GM12874 (cell line): ENCODE measurements at regions not wholly inside any gene's neighbourhood (a gene's known extent, or its start where the extent isn't known, plus 50 kb on each side); places are given as distances from the start of the nearest gene placed in this dataset.

ENCODE experiments used
- TF ChIP-seq, protein P1 (sequence below): IDR thresholded peaks from 2 replicates; pipeline ENCODE4 v1.5.1; 2011; ENCODE audit warnings: low read depth, mild to moderate bottlenecking, control low read depth, low read length, moderate library complexity; ENCODE audit not compliant: insufficient read depth

GRCh38 chr12:87305481-87305880 lies 723.7 kb downstream of the C12orf50 start:
- TF ChIP-seq, protein P1, sequence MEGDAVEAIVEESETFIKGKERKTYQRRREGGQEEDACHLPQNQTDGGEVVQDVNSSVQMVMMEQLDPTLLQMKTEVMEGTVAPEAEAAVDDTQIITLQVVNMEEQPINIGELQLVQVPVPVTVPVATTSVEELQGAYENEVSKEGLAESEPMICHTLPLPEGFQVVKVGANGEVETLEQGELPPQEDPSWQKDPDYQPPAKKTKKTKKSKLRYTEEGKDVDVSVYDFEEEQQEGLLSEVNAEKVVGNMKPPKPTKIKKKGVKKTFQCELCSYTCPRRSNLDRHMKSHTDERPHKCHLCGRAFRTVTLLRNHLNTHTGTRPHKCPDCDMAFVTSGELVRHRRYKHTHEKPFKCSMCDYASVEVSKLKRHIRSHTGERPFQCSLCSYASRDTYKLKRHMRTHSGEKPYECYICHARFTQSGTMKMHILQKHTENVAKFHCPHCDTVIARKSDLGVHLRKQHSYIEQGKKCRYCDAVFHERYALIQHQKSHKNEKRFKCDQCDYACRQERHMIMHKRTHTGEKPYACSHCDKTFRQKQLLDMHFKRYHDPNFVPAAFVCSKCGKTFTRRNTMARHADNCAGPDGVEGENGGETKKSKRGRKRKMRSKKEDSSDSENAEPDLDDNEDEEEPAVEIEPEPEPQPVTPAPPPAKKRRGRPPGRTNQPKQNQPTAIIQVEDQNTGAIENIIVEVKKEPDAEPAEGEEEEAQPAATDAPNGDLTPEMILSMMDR, result no peak

DNA sequence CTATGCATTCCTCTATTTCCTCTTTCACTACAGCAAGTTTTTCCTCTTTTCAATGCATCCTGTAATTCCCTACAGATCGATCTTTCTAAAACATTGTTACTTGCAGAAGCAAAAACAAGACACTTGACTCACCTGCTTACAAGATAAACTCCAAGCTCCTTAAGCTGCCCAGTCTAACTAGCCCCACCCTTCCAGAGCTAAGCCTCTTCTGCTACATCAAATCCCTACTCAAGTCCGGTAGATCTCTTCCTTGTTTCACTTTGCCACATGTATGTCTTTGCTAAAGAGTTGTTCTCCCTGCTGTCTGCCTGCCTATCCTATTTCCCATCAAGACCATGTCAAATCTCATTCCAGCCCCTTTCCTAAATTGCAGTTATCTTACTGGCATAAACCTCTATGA lies 724.8 kb downstream of the C12orf50 start:
- TF ChIP-seq, protein P1, result no peak

DNA sequence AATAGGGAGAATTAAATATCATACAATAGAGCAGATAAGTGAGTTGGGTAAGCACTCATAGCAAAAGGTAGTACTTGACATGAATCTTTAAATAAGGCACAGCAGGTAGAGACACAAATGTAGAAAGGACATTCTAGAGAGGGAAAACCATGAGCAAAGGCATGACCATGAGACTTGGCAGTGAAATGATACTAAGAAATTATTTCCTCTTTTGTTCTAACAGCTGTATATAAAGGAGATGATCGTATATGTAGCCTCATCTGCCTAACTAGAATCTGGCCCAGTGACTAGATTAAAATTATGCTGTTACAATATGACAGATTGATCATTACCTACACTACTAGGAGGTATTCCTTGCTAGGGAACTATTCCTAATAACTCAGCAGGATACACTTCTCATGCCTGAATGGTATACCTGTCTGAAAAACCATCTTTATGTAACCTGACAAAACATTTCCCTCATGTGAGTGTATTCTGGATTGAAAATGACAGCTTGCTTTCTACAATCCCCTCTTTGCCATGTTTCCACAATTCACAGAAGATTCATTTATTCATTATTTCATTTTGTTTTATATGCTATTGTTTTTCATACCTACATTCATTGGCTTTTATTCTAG lies 725.7 kb downstream of the C12orf50 start:
- TF ChIP-seq, protein P1, result no peak

- TF ChIP-seq, protein P1, result no peak
Measured at GRCh38 chr12:87302126-87302745, 727.0 kb downstream of the C12orf50 start.

DNA sequence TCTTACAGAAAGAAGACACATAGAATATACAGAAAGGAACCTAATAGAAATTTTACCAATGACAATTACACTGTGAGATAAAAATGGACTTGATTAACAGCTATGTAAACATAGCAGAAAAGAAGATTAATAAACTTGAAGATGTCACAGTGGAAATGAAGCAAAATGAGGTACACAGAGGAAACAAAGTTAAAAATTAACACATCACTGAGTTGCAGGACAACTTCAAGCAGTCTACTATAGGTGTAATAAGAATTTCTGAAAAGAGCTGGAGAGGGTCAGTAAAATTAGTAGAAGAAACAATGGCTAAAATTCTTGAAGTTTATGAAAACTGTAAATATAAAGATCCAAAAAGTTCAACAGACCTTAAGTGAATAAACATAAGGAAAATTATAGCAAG lies 738.7 kb downstream of the C12orf50 start:
- TF ChIP-seq, protein P1, result no peak

DNA sequence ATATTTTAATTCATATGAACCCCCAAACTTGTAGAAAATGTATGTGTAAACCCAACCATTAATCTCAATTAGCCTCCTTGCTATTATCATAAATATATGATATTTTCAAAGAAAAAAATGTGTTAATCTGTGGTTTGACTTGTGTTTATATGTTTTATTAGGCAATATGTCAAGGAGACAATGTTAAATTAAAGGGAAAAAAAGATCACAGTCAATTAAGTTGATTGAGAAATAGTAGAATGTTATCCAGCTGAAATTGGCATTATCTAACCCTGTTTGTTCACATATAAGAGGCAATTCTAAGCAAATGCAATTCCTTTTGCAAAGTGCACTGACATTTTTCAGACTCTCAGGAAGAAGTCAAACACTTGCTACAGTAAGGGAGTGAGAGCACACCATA lies 745.3 kb downstream of the C12orf50 start:
- TF ChIP-seq, protein P1, result no peak

- TF ChIP-seq, protein P1, result no peak
Measured at GRCh38 chr12:87283111-87283510, 746.1 kb downstream of the C12orf50 start.
